G401.6 (cell line): ENCODE measurements at regions not wholly inside any gene's neighbourhood (a gene's known extent, or its start where the extent isn't known, plus 50 kb on each side); places are given as distances from the start of the nearest gene placed in this dataset.

Experiments used
- FAIRE-seq: peaks from 2 replicates; lab custom pipeline; 2012; peaks lifted over from hg19 to GRCh38; lab: Jason Lieb, UNC

- no peak for FAIRE-seq
Observed at GRCh38 chr7:155964543-155964942, 152.3 kb upstream of the SHH start.

GRCh38 chr7:155963771-155964195 lies 151.5 kb upstream of the SHH start:
- no peak for FAIRE-seq

- no peak for FAIRE-seq
Observed at GRCh38 chr7:155963356-155963755, 151.1 kb upstream of the SHH start.

DNA sequence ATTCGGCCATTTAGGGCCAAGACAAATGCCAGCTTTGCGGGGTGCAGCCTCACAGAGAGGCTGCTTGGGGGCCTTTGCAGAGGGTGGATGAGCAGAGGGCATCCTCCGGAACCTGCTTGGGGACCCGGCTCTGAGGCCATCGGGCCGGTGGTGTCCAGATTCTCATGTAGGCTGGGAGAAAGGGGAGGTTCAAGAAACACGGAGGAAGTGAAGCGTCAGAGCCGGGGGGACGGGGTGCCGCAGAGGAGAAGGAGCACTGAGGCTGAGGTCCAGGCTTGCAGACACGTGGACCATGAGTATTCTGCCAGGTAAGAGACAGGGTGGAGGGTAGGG lies 150.7 kb upstream of the SHH start:
- no peak for FAIRE-seq

DNA sequence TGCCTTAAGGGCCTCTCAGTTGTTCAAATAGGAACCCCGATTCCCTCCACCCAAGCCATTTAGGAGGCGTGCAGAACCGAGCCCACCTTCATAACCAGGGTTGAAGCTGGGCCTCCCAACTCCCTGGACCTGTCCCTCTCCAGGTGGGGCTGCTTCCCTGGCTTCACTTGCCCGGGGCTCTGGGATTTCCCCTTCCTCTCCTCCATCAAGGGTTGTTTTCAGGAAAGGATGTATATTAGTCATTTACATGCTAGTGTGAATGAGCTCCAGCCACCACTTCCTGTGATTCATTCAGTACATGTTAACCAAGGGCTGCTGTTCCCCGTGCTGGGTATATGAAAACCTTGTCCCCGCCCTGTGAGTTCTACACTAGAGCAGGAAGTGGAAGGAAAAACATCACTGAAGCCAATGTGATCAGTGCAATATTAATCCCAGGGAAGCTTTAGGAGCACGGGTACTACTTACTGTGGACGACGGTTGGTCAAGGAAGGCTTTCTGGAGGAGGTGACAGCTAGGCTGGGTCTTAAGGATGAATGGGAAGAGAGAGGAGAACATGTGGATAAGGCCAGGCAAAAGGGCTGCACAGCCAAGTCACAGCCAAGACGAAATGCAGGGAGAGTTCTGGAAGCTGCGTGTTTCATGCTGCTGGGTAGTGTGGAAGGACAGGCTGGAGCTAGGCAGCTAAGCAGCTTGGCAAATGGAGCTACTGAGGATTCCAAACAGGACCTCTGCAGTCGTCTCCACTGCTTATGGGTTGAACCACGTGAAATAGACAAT lies 150.1 kb upstream of the SHH start:
- no peak for FAIRE-seq

DNA sequence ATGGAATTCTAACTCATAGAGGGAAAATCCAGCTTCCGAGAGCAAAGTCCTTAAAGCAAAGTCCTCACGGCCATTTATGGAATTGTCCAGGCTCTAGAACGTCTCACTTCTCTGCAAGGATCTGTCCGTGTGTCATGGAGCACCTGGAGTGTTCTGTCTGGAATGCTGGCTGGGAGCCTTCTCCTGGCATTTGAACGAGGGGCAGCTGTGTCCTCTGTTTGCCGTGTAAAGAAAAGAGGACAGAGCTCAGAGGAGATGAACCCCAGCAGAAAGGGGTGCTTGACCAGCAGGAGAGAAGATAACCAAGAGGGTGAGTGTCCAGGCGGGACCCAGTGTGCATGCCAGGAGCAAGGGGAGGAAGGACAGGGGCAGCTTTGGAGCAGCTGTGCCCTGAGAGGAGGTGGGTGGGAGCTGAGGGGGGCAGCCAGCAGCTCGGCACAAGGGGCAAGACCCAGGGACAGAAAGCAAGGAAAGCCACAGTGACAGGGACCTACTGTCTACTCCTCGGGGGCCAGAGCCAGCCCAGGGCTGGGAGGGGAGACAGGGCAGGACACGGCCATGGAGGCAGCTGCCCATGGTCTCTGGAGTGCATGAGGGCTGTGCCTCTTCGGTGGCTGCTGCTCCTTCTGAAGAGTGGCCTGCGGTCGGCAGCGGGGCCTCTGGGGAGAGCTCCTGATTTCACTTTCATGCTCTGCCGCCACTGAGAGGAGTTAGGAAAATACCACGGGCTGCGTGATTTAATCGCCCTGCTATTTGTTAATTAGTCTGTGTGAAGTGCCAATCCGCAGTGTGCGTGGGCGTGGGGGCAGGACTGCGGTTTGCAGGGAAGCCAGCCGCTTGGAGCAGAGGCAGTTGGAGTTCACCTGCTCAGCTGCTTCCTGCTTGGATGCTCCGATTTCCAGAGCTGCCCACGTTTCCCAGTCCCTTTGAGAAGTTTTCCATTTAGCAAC lies 149.3 kb upstream of the SHH start:
- FAIRE-seq, result no peak

DNA sequence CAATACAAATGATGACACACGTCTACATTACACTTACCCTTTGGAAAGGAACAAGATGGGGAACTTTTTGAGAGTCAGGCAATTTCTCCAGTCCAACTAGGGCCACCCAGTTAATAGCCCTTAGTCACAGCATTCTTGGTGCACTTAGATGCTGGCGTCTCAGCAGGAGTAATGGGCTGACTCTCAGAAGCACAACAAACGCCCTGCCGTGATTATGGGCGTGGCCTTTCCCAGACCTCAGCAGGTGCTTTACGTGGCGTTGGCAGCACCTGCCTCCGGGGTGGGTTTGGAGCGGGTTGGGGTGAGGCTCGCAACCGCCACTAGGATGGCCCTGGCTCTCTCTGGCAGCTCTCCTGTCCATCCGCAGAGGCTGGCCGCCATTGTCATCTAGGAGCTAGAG lies 147.6 kb upstream of the SHH start:
- no peak for FAIRE-seq

DNA sequence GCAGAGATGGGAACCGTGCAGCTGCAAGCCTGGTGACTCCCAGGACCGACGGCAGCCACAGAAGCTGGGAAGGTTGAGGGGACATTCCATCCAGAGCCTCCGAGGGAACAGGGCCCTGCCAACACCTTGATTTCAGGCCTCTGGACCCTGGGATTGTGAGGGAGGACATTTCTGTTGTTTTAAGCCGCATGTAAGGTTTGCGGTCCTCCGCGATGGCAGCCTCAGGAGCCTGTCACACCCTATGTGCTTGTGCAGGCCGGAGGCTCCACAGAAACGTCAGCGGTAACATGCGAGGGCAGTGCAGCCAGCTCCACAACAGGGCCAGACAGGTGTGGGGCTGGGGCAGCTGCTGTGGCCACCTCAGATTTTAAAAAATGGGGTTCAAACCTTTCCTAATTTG lies 144.7 kb upstream of the SHH start:
- FAIRE-seq, result no peak

- no peak for FAIRE-seq
Observed at GRCh38 chr7:155955367-155955635, 143.0 kb upstream of the SHH start.

GRCh38 chr7:155954550-155955366 lies 142.5 kb upstream of the SHH start:
- FAIRE-seq, result no peak

DNA sequence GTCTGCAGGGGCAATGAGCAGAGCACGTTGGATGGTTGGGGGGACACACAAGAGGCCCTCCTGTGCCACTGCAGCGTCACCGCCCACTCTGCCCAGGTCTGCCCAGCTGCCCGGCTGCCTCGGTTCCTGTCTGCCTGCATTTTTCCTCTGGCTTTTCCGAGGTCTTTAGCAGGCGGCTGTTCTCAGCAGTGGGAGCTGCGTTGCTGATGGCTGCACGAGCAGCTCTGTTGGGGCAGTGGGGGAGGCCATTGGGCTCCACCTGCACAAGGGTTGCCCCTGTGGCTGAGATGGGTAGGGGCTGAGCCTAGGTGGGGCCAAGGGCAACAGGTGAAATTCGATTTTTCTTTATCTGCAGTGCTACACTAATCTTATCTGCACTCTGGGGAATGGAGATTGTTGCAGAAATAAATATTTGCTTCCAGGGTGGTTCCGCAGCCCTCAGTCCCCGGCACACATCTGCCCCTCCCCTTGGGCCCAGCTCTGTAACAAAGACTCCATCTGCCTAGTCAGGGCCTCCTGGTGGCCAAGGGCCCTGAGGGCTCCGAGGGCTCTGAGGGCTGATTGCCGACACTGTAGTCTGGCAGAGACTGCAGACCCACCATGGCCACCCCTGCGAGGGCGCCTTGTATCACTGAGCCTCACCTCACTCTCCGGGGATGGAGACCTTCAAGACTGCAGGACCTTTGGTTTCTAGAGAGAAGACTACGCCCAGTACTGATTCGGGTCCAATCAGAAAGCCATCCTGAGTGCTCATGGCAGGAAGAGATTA lies 141.7 kb upstream of the SHH start:
- FAIRE-seq, result no peak

DNA sequence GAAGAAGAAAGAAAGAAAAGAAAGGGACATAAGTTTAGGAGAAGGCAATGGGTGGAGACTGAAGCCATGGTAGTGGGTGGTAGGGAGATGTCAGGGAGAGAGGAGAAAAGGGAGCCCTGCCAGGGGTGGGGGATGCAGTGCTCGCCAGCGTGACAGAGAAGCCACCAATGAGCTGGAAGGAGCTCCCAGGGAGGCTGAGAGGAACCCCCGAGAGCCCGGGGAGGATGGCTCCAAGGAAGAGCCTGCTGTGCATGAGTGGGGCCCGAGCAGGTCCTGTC lies 141.2 kb upstream of the SHH start:
- FAIRE-seq, result no peak

DNA sequence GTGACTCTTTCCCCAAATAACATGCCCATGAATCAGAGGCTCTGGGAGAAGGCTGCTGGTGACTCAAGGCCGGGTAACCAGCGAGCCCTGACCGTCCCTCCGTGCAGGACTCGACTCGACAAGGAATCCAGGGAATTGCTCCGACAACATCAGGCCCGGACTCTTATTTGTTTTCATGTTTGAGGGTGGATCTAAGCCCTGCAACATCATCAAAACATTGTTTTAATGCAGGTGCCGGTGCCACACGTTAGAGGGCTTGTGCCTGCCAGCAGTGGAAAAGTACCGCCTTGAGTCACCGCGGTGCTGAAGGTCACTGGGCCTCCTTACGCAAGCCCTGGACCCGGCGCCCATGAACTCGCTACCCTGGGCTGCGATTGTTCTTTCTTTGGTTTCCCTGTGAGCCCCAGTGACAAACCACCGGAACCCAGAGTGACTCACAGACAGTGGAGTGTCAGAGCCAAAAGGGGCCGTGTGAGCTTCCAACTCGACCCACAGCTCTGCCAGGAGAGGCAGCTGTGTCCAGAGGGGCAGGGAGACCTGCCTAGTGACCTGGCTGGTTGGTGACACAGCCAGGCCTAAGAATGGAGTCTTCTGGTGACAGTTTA lies 139.4 kb upstream of the SHH start:
- FAIRE-seq, result no peak

DNA sequence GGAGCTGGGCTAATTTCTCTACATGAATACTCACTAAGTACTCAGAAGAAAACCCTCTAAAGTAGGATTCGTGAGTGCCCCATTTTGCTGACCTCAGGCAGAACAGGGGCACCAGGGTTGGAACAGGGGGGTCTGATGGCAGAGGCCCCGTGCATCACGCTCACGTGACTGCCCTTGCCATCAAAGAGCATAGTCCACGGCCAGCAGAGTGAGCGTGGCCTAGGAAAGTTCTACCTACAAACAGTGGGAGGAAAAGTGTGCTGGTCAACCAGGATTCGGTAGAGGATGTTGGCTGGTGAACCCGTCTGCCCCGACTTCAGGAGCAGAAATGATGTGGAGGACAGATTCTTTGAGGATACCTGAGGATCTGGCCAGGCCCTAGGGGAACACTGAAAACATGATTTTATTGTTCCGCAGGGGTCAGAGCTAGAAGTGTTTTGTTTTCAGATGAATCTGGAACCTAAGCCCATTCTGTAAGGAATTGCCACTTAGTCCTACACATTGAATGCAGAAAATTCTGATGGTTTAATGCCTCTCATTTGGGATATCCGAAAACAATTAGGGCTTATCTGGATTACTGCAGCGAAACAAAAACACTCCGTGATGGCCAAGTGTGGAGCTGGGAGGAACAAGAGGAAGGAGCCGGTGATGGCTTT lies 138.8 kb upstream of the SHH start:
- FAIRE-seq, result no peak

DNA sequence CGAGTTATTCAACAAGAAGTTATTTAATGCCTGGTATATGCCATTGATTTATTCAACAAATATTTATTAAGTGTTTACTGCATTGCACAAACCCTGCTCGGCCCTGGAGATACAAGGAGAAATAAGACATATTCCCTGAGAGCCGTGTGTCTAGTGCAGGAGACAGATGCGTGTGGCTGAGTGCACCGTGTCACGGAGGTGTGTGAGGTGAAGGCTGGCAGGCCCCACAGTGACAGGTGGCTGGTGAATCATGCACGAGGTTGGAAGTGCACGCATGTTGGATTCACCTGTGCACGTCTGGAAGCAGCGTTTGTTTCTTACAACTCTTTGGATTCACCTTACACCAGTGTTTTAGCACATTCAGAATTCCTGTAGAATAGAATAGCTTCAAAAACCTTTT lies 136.6 kb upstream of the SHH start:
- FAIRE-seq, result no peak

GRCh38 chr7:155948423-155948822 lies 136.2 kb upstream of the SHH start:
- FAIRE-seq, result no peak

DNA sequence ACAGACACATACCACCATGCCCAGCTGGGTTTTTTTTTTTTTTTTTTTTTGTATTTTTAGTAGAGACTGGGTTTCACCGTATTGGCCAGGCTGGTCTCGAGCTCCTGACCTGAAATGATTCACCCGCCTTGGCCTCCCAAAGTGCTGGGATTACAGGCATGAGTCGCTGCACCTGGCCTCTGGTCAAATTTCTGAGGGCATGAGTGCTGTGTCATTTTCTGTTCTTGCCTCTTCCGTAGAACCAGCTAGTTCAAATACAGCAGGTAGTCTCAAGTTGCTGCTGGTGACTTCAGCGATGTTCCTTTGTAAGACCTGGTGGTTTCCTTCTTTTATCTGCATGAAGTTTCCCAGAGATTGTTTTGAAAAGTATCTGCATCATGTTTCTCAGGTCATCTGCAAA lies 134.8 kb upstream of the SHH start:
- FAIRE-seq, result no peak

DNA sequence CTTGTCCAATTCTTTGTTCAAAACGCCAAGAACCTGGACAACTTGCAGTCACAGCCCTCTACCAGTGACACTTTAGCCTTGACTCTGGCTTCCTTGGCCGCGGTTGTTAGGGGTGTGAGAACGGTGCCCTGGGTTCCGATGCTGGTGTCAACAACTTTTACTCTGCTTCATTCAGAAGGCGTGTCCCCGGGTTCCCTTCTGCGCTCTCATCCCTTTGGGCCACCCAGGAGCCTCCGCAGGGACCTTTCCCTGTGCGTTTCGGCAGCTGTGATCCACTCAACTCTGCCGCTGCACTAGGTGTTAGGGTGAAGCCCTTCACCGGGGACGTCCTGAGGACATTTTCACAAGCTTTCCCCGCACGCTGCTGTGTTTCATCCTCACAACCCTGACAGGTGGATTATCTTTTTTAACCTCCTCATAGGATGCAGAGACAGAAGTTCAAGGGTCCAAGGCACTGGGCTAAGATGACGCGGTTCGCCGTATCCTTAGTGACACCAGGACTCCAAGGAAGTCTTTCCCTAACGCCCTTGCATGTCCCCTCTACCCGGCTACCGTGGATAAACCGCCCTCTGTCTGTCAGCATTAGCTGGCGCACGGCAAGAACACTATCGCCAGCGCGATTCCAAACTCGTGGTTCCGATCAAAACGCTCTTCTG lies 133.5 kb upstream of the SHH start:
- FAIRE-seq, result no peak

DNA sequence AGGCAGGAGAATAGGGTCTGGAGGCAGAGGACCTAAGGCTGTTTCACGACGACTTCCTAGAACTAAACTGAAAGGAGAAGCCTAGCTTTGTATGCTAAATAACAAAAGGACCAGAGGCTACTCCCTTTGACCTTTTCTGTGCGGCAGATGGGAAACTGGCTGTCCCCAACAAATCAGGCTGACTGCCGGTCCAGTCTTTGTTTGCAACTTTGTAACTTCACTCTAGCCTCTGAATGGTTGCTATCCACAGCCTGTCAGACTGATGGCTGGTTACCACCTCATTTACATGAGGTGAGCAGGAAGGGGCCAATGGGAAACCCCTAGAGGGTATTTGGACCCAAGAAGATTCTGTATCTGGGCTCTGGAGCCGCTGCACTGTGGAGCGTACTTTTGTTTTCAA lies 132.6 kb upstream of the SHH start:
- no peak for FAIRE-seq

DNA sequence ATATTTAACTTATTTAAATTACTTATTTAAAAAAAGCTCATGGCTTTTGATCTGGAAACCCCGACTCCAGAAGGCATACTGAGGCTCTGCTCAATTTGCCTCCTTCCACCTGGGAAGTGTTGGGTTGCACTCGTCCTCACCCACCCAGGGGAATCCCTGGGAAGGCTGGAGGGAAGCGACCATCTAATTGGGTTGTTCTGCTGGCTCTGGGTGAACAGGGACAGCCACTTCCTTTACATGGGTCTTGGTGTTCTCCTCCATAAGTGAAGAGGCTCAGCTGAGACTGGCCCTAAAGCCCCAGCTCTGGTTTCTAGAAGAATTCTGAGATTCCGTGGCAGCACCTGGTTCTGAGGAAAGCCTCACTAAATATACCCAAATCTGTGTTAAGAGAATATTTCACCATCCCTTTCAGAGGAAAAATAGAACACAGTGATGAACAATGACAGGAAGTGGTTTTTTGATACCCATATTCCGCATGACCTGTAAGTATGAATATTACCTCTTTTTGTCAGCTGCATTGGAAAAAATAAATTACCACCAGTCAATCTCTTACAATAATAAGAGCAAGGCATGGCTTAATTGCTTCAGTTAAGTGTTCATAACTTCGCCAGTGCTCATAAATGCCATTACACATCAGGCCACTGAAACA lies 131.1 kb upstream of the SHH start:
- no peak for FAIRE-seq
